ENCODE measurements at regions not wholly inside any gene's neighbourhood (a gene's known extent, or its start where the extent isn't known, plus 50 kb on each side); places are given as distances from the start of the nearest gene placed in this dataset.

- Mint-ChIP-seq H3K4me3 (no peak overlapping the region), H3K4me1 (no peaks in the 10 kb centered on the region), H3K27ac (no peak overlapping the region), H3K36me3 (no peaks in the 10 kb centered on the region), H3K27me3 (peaks cover 4% of the 10 kb centered on the region), H3K9me3 (ENCODE audit: low read depth) (no peaks in the 10 kb centered on the region)
- no peak for DNase-seq
- CTCF ChIA-PET, result no interaction called here
- no peak for ATAC-seq
These were observed 152.8 kb upstream of the PRLR start for GRCh38 chr5:35383041-35383440.

GRCh38 chr5:35377653-35378052, 147.4 kb upstream of the PRLR start:
- Mint-ChIP-seq H3K4me3 (no peak overlapping the region), H3K4me1 (no peaks in the 10 kb centered on the region), H3K27ac (no peak overlapping the region), H3K27me3 (no peaks in the 10 kb centered on the region), H3K36me3 (no peaks in the 10 kb centered on the region), H3K9me3 (ENCODE audit: low read depth) (no peaks in the 10 kb centered on the region)
- ATAC-seq, result no peak
- CTCF ChIA-PET, result no interaction called here
- no peak for DNase-seq

GRCh38 chr5:35374584-35374983, 144.3 kb upstream of the PRLR start:
- Mint-ChIP-seq H3K27ac (no peak overlapping the region), H3K9me3 (ENCODE audit: low read depth) (no peaks in the 10 kb centered on the region), H3K27me3 (peaks cover 8% of the 10 kb centered on the region), H3K36me3 (no peaks in the 10 kb centered on the region), H3K4me1 (no peaks in the 10 kb centered on the region), H3K4me3 (no peak overlapping the region)
- DNase-seq, result no peak
- CTCF ChIA-PET, result no interaction called here
- ATAC-seq, result no peak

DNA sequence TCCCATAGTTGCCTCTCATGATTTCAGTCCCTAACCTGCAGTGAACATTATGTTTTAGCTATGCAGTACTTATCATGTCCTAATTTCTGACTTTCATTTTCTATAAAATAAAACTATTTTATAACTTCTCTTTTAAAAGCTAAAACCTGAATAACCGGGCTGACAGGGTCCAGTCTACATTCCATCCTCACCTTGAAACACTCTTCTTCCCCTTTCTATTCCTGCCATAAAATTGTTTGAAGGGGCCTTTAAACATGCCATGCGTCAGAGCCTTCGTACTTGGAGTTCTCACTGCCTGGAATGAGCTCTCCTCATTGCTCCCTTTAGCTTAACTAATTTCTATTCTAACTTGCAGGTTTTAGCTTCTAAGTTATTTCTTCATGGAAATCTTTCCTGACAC, 143.0 kb upstream of the PRLR start:
- CTCF ChIA-PET, result no interaction called here
- no peaks in the 10 kb centered on the region for H3K4me1 Mint-ChIP-seq
- DNase-seq, result no peak
- H3K27ac Mint-ChIP-seq, result no peak overlapping the region
- H3K27me3 Mint-ChIP-seq, result peaks cover 8% of the 10 kb centered on the region
- no peak for ATAC-seq
- H3K36me3 Mint-ChIP-seq, result no peaks in the 10 kb centered on the region
- no peak overlapping the region for H3K4me3 Mint-ChIP-seq
- H3K9me3 Mint-ChIP-seq (ENCODE audit: low read depth), result no peaks in the 10 kb centered on the region

DNA sequence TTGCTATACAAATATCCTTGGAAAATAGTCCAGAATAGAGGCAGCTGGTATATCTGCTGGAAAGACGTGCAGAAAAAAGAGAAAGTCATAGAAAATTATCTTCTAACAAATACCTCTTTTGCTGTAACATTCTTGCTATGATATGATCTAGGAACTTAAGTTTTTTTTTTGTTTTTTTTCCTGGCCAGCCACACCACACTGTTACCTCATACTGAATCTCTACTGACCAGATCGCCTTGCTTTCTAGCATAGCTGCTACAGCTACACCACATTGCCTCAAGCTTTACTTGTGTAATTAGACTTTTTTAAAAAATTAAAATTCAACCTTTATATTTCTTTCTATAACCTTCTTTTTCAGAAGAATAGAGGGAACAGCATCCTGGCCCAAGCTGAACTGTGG, 142.2 kb upstream of the PRLR start:
- CTCF ChIA-PET, result no interaction called here
- H3K4me3 Mint-ChIP-seq, result no peak overlapping the region
- H3K27me3 Mint-ChIP-seq, result peaks cover 8% of the 10 kb centered on the region
- H3K27ac Mint-ChIP-seq, result no peak overlapping the region
- H3K4me1 Mint-ChIP-seq, result no peaks in the 10 kb centered on the region
- H3K9me3 Mint-ChIP-seq (ENCODE audit: low read depth), result no peaks in the 10 kb centered on the region
- ATAC-seq, result no peak
- no peak for DNase-seq
- H3K36me3 Mint-ChIP-seq, result no peaks in the 10 kb centered on the region

DNA sequence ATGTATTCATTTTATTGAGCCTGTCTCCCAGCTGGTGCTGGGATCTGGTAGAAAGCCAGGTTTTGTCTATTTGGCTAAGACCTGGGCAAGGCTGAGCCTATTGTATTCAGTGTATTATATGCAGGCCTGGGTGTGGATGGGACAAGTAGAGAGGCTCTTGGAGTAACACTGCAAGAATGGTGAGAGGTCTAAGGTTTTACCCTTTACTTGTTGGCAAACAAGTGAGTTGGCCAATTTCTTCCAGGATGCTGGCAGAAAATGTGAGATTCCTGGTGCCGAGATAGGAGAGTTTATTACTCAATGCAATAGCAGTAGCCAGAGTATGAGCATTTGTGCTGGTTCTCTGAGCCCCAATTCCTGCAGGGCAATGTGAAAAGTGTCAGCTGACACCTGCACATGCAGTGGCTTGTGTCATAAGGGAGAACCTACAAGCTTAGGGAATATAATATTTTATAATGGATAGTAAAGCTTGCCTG, 141.7 kb upstream of the PRLR start:
- H3K4me3 Mint-ChIP-seq, result no peak overlapping the region
- no peak for DNase-seq
- CTCF ChIA-PET, result no interaction called here
- H3K4me1 Mint-ChIP-seq, result no peaks in the 10 kb centered on the region
- H3K27me3 Mint-ChIP-seq, result peaks cover 8% of the 10 kb centered on the region
- no peak for ATAC-seq
- no peaks in the 10 kb centered on the region for H3K9me3 Mint-ChIP-seq (ENCODE audit: low read depth)
- no peaks in the 10 kb centered on the region for H3K36me3 Mint-ChIP-seq
- no peak overlapping the region for H3K27ac Mint-ChIP-seq

- Mint-ChIP-seq H3K36me3 (no peaks in the 10 kb centered on the region), H3K27me3 (peaks cover 8% of the 10 kb centered on the region), H3K27ac (no peak overlapping the region), H3K4me3 (no peak overlapping the region), H3K4me1 (no peaks in the 10 kb centered on the region), H3K9me3 (ENCODE audit: low read depth) (no peaks in the 10 kb centered on the region)
- ATAC-seq, result no peak
- no peak for DNase-seq
- CTCF ChIA-PET, result no interaction called here
These were observed 140.6 kb upstream of the PRLR start for GRCh38 chr5:35370871-35371270.

DNA sequence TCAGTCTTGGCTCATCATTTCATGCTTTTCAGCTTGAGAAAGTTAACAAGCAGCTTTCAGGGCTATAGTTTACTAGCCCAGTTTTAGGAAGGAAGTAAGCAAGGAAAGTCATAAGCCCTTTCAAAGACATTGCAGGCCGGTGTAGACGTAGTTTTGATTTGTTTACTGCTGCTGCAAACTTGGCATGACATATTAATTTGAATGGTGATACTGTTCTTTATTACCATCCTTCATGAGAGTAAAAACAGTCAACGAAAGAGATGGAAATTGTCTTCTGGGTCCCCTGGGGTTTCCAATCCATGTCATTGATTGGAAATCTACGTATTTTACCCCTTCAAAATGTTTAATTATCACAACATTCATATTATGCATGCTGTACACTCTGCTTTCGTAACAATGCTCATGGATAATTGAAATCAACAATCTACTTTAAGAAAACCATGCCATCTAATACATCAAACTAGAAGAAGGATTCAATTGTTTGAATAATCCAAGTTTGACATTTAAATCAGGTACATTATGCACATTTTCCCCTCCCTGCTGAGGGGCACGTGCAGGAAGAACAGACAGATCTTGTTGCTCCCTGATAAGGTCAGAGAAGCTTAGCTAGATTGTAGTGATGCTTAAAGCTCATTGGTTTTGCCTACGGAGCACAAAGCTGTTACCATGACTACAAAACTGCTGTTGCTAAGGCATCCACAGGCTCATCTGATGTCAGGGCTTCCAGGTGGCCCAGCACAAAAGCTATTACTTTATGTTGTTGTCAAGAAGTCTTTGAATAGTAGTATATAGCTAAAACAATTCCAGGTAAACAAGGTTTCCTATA, 139.9 kb upstream of the PRLR start:
- Mint-ChIP-seq H3K4me1 (no peaks in the 10 kb centered on the region), H3K4me3 (no peak overlapping the region), H3K9me3 (ENCODE audit: low read depth) (no peaks in the 10 kb centered on the region), H3K36me3 (no peaks in the 10 kb centered on the region), H3K27me3 (peaks cover 8% of the 10 kb centered on the region), H3K27ac (no peak overlapping the region)
- DNase-seq (no peak), ATAC-seq (no peak)
- CTCF ChIA-PET, result no interaction called here

GRCh38 chr5:35367526-35367925, 137.2 kb upstream of the PRLR start:
- Mint-ChIP-seq H3K9me3 (ENCODE audit: low read depth) (no peaks in the 10 kb centered on the region), H3K27ac (no peak overlapping the region), H3K4me3 (no peak overlapping the region), H3K4me1 (no peaks in the 10 kb centered on the region), H3K36me3 (no peaks in the 10 kb centered on the region), H3K27me3 (peaks cover 8% of the 10 kb centered on the region)
- DNase-seq (no peak), ATAC-seq (no peak)
- CTCF ChIA-PET, result no interaction called here

DNA sequence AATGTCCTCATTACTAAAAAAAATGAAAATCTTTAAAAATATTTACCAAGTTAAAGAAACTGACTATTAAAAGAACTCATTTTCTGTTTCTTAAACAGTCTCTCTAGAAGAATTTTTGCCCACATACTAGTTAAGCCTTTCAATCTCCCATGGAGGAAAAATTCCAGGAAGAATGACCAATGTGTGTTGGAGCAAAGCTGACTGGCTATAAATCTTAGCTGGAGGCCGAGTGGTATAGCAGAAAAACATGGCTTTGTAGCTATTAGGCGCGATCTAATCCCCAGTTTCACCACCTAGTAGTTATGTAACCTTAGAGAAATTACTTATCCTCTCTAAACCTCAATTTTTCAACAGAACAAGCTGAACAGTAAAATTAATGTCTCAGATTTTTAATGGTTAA, 135.5 kb upstream of the PRLR start:
- Mint-ChIP-seq H3K9me3 (ENCODE audit: low read depth) (no peaks in the 10 kb centered on the region), H3K4me1 (no peaks in the 10 kb centered on the region), H3K4me3 (no peak overlapping the region), H3K27me3 (peaks cover 1% of the 10 kb centered on the region), H3K36me3 (no peaks in the 10 kb centered on the region), H3K27ac (no peak overlapping the region)
- DNase-seq (no peak), ATAC-seq (no peak)
- CTCF ChIA-PET, result no interaction called here

GRCh38 chr5:35364350-35364749, 134.1 kb upstream of the PRLR start:
- Mint-ChIP-seq H3K36me3 (no peaks in the 10 kb centered on the region), H3K9me3 (ENCODE audit: low read depth) (no peaks in the 10 kb centered on the region), H3K27ac (no peak overlapping the region), H3K4me3 (no peak overlapping the region), H3K27me3 (peaks cover 6% of the 10 kb centered on the region), H3K4me1 (no peaks in the 10 kb centered on the region)
- CTCF ChIA-PET, result no interaction called here
- DNase-seq (no peak), ATAC-seq (no peak)

DNA sequence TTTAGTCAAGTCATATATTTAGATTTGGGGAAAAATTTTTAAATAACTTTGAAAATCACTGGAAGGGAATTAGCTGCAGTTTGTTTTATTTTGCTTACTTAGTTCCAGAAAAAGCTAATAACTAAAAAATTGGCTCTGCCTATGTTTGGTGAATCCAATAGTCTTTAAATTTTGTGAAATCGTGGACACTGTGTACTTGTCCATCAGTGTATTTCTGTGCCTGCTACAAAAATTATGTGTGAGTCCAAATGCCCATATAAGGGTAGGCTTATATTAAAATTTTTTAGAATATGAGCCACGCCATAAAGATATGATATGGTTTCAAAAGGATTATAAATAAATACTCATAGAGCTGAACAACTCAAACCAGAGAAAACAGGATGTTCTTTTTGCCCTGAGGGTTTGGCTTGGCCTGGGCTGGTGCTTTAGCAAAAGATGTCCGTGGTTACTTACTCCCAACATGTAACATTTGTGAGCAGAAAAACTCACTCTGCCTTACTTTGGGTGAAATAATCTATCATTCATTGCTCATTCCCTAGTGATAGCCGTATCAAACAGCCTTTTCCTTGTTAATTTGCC, 133.2 kb upstream of the PRLR start:
- no peaks in the 10 kb centered on the region for H3K4me1 Mint-ChIP-seq
- CTCF ChIA-PET, result no interaction called here
- no peaks in the 10 kb centered on the region for H3K36me3 Mint-ChIP-seq
- no peaks in the 10 kb centered on the region for H3K9me3 Mint-ChIP-seq (ENCODE audit: low read depth)
- no peak overlapping the region for H3K4me3 Mint-ChIP-seq
- no peak for ATAC-seq
- peaks cover 6% of the 10 kb centered on the region for H3K27me3 Mint-ChIP-seq
- no peak for DNase-seq
- H3K27ac Mint-ChIP-seq, result no peak overlapping the region

GRCh38 chr5:35362772-35363171, 132.5 kb upstream of the PRLR start:
- Mint-ChIP-seq H3K36me3 (no peaks in the 10 kb centered on the region), H3K27me3 (peaks cover 6% of the 10 kb centered on the region), H3K9me3 (ENCODE audit: low read depth) (no peaks in the 10 kb centered on the region), H3K4me3 (no peak overlapping the region), H3K4me1 (no peaks in the 10 kb centered on the region), H3K27ac (no peak overlapping the region)
- ATAC-seq, result no peak
- DNase-seq, result no peak
- CTCF ChIA-PET, result no interaction called here

DNA sequence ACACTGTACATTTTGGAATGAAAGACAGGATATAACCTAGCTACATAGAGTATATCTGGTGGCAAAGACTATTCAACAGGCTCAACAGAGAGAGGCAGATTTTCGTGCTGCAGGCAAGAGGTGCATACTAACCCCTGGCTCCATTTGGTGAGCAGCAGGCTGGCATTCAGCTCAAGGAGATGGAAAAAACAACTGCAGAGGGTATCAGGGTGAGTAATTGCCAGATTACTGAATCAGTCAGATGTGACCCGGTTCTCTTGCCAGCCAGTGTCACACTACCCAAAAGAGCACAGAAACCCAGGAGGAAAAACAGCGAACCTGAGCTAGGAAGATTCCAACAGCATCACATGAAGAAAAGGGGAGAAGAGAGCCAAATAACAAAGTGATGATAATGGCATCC, 130.4 kb upstream of the PRLR start:
- Mint-ChIP-seq H3K4me1 (no peaks in the 10 kb centered on the region), H3K27ac (no peak overlapping the region), H3K36me3 (no peaks in the 10 kb centered on the region), H3K27me3 (peaks cover 6% of the 10 kb centered on the region), H3K9me3 (ENCODE audit: low read depth) (no peaks in the 10 kb centered on the region), H3K4me3 (no peak overlapping the region)
- ATAC-seq (no peak), DNase-seq (no peak)
- CTCF ChIA-PET, result no interaction called here
